GM23338 (cell line): ENCODE measurements at regions not wholly inside any gene's neighbourhood (a gene's known extent, or its start where the extent isn't known, plus 50 kb on each side); places are given as distances from the start of the nearest gene placed in this dataset.

Source experiments
- ATAC-seq: fragments of 200-7000 bp; cut with Tn5 transposase; 3 replicates; pipeline ENCODE4 v1.9.1; 2020
- DNase-seq: peaks from one replicate; pipeline ENCODE4 v3.0.0-alpha.2; 2015; ENCODE audit warnings: low spot score
- H2AFZ ChIP-seq: fragments of 200-600 bp; sonication (generic); 2 replicates; pipeline ENCODE4 v1.8.0; 2016; ENCODE audit warnings: antibody characterized with exemption, mild to moderate bottlenecking, moderate library complexity
- H3F3A ChIP-seq: fragments of 200-600 bp; sonication (generic); replicated peaks from 2 replicates; pipeline ENCODE4 v1.8.0; 2017; ENCODE audit warnings: antibody characterized with exemption, mixed run types, low read depth
- H3K27ac ChIP-seq: fragments of 200-600 bp; sonication (generic); 2 replicates; pipeline ENCODE4 v1.6.1; 2016; ENCODE audit warnings: low read depth
- H3K27me3 ChIP-seq: fragments of 200-600 bp; sonication (generic); 2 replicates; pipeline ENCODE4 v1.8.0; 2016; ENCODE audit warnings: mild to moderate bottlenecking, mixed run types, moderate library complexity; ENCODE audit not compliant: insufficient read depth
- H3K36me3 ChIP-seq: fragments of 200-600 bp; sonication (generic); 2 replicates; pipeline ENCODE4 v1.8.0; 2016; ENCODE audit warnings: mild to moderate bottlenecking; ENCODE audit not compliant: insufficient read depth
- H3K4me1 ChIP-seq: fragments of 200-600 bp; sonication (generic); 2 replicates; pipeline ENCODE4 v1.8.0; 2016; ENCODE audit warnings: mild to moderate bottlenecking, moderate library complexity; ENCODE audit not compliant: insufficient read depth
- H3K4me2 ChIP-seq: fragments of 200-600 bp; sonication (generic); 2 replicates; pipeline ENCODE4 v1.7.1; 2017; ENCODE audit warnings: mixed run types
- H3K4me3 ChIP-seq: fragments of 200-600 bp; sonication (generic); 2 replicates; pipeline ENCODE4 v1.6.1; 2016; ENCODE audit warnings: mixed run types
- H3K79me2 ChIP-seq: fragments of 200-600 bp; sonication (generic); replicated peaks from 2 replicates; pipeline ENCODE4 v1.8.0; 2017; ENCODE audit warnings: mild to moderate bottlenecking; ENCODE audit not compliant: insufficient read depth
- H3K9me2 ChIP-seq: fragments of 200-600 bp; sonication (generic); 2 replicates; pipeline ENCODE4 v1.8.0; 2017; ENCODE audit not compliant: insufficient read depth
- H4K20me1 ChIP-seq: fragments of 200-600 bp; sonication (generic); replicated peaks from 2 replicates; pipeline ENCODE4 v1.8.0; 2017; ENCODE audit warnings: mild to moderate bottlenecking; ENCODE audit not compliant: insufficient read depth
- H3K27ac Mint-ChIP-seq: 2 replicates; pipeline ENCODE4 v1.8.0; 2020; ENCODE audit warnings: inconsistent platforms, mild to moderate bottlenecking, moderate library complexity, mixed read lengths
- H3K27me3 Mint-ChIP-seq: 3 replicates; pipeline ENCODE4 v1.8.0; 2022; ENCODE audit warnings: low read depth, mild to moderate bottlenecking, moderate library complexity, mixed read lengths, inconsistent platforms; ENCODE audit not compliant: insufficient read depth, poor library complexity
- H3K36me3 Mint-ChIP-seq: 3 replicates; pipeline ENCODE4 v1.8.0; 2021; ENCODE audit warnings: low read depth, mild to moderate bottlenecking, inconsistent platforms, moderate library complexity, mixed read lengths
- H3K4me1 Mint-ChIP-seq: 3 replicates; pipeline ENCODE4 v1.8.0; 2020; ENCODE audit warnings: mild to moderate bottlenecking, inconsistent platforms, mixed read lengths
- H3K4me3 Mint-ChIP-seq: 3 replicates; pipeline ENCODE4 v1.8.0; 2021; ENCODE audit warnings: moderate library complexity, mild to moderate bottlenecking, inconsistent platforms, mixed read lengths
- H3K9me3 Mint-ChIP-seq: 3 replicates; pipeline ENCODE4 v1.8.0; 2020; ENCODE audit warnings: moderate library complexity, mild to moderate bottlenecking, inconsistent platforms, mixed read lengths
- EZH2phosphoT487 ChIP-seq: fragments of 200-600 bp; sonication (generic); IDR thresholded peaks from one replicate; pipeline ENCODE4 v1.8.1; 2018; ENCODE audit warnings: antibody characterized with exemption; ENCODE audit not compliant: unreplicated experiment
- JUNB ChIP-seq: IDR thresholded peaks from one replicate; pipeline ENCODE4 v1.6.1; 2016; ENCODE audit warnings: antibody characterized with exemption; ENCODE audit not compliant: unreplicated experiment
- NANOG ChIP-seq: IDR thresholded peaks from 2 replicates; pipeline ENCODE4 v1.6.1; 2016; ENCODE audit warnings: antibody characterized with exemption, borderline replicate concordance
- POLR2AphosphoS5 ChIP-seq: IDR thresholded peaks from 2 replicates; pipeline ENCODE4 v1.6.1; 2016; ENCODE audit warnings: antibody characterized with exemption, low read depth
- ZNF114 ChIP-seq: fragments of 250-450 bp; sonication (Bioruptor Pico); IDR thresholded peaks from 2 replicates; pipeline ENCODE4 v1.5.0; 2020; ENCODE audit warnings: mild to moderate bottlenecking, moderate library complexity
- TF ChIP-seq, protein P1 (sequence below), 2 experiments: fragments of 200-600 bp in 1 of 2; sonication (generic) in 1 of 2; conservative IDR thresholded peaks; 2 replicates each; pipeline versions ENCODE4 v1.5.1 to v1.6.1; 2016 to 2017; ENCODE audit warnings: antibody characterized with exemption in 2 of 2, low read depth in 2 of 2, mild to moderate bottlenecking in 2 of 2, moderate library complexity in 1 of 2
- TF ChIP-seq, protein P2 (sequence below): IDR thresholded peaks from one replicate; pipeline ENCODE4 v1.6.1; 2018; ENCODE audit warnings: antibody characterized with exemption; ENCODE audit not compliant: unreplicated experiment
- TF ChIP-seq, protein P3 (sequence below): IDR thresholded peaks from 2 replicates; pipeline ENCODE4 v1.6.1; 2016; ENCODE audit warnings: antibody characterized with exemption
- TF ChIP-seq, protein P4 (sequence below): fragments of 250-450 bp; sonication (Bioruptor Pico); IDR thresholded peaks from 2 replicates; pipeline ENCODE4 v1.5.0; 2020; ENCODE audit warnings: mild to moderate bottlenecking, moderate library complexity

DNA sequence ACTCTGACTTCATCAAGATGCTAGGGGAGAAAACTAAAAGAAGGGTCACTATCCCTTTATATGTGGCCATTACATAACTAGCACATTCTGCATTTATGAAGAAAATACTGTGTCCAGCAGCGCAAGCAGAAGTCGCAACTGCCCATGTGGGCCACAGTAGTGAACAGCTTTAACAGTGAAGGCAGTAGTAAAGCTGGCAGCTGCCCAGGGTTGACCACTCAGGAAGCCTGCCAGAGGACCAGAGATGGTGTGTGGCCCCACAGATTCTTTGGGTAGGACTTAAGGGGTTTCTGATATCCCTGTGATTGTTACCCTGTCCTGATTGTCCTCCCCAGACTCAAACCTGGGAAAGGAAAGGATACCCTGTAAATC, 88.3 kb upstream of the NT5E start (continued):
- TF ChIP-seq, protein P1, sequence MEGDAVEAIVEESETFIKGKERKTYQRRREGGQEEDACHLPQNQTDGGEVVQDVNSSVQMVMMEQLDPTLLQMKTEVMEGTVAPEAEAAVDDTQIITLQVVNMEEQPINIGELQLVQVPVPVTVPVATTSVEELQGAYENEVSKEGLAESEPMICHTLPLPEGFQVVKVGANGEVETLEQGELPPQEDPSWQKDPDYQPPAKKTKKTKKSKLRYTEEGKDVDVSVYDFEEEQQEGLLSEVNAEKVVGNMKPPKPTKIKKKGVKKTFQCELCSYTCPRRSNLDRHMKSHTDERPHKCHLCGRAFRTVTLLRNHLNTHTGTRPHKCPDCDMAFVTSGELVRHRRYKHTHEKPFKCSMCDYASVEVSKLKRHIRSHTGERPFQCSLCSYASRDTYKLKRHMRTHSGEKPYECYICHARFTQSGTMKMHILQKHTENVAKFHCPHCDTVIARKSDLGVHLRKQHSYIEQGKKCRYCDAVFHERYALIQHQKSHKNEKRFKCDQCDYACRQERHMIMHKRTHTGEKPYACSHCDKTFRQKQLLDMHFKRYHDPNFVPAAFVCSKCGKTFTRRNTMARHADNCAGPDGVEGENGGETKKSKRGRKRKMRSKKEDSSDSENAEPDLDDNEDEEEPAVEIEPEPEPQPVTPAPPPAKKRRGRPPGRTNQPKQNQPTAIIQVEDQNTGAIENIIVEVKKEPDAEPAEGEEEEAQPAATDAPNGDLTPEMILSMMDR (conservative IDR thresholded peaks at IDR 0.05; ENCODE audit: low read depth in 2 of 2): no peak
- TF ChIP-seq NANOG (no peak), JUNB (no peak), EZH2phosphoT487 (no peak), POLR2AphosphoS5 (no peak), ZNF114 (CRISPR knock-in tag) (no peak)
- TF ChIP-seq, protein P2, sequence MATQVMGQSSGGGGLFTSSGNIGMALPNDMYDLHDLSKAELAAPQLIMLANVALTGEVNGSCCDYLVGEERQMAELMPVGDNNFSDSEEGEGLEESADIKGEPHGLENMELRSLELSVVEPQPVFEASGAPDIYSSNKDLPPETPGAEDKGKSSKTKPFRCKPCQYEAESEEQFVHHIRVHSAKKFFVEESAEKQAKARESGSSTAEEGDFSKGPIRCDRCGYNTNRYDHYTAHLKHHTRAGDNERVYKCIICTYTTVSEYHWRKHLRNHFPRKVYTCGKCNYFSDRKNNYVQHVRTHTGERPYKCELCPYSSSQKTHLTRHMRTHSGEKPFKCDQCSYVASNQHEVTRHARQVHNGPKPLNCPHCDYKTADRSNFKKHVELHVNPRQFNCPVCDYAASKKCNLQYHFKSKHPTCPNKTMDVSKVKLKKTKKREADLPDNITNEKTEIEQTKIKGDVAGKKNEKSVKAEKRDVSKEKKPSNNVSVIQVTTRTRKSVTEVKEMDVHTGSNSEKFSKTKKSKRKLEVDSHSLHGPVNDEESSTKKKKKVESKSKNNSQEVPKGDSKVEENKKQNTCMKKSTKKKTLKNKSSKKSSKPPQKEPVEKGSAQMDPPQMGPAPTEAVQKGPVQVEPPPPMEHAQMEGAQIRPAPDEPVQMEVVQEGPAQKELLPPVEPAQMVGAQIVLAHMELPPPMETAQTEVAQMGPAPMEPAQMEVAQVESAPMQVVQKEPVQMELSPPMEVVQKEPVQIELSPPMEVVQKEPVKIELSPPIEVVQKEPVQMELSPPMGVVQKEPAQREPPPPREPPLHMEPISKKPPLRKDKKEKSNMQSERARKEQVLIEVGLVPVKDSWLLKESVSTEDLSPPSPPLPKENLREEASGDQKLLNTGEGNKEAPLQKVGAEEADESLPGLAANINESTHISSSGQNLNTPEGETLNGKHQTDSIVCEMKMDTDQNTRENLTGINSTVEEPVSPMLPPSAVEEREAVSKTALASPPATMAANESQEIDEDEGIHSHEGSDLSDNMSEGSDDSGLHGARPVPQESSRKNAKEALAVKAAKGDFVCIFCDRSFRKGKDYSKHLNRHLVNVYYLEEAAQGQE: no peak

DNA sequence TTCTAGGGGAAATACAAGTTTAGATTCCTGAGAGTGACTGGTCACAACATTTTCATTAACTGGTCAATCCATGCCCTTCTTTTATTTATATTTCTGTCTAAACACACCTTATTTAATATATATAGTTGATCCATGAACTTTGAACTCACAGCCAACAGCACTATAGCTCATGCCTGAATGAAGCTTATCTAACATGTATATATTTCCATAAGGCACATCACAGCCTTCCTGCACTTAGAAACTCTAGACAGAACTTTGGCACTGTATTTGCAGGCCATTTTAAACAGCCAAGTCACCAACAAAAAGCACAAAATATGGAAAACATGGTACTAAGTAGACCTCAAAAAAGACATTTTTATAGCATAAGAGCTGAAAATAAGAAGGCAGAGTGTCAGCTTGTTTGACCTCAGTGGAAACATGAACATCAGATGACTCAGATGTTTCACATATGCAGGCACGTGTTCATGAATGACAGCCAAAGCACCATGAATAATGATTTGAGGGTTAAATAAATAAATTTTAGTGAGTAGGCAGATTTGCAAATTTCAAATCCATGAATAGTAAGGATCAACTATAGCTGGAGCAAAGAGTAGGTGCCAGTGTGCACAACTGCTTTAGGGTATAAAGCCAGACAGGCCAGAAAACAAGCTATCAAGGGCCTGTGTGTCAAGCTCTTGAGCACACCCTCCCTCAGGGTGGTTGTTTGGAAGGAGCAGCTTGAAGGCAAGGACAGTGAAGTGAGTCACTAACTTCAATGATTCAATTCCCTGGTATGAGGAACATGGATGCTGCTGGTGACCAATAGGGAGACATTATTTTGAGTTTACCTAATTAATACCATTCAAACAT, 88.9 kb upstream of the NT5E start:
- Mint-ChIP-seq H3K27me3 (peaks cover 3% of the 10 kb centered on the region), H3K36me3 (no peaks in the 10 kb centered on the region), H3K27ac (no peak overlapping the region), H3K4me3 (no peak overlapping the region), H3K4me1 (no peaks in the 10 kb centered on the region), H3K9me3 (no peaks in the 10 kb centered on the region)
- H3K4me3 ChIP-seq: no peak overlapping the region
- H3K9me2 ChIP-seq: no peaks in the 10 kb centered on the region
- ATAC-seq (no peak), DNase-seq (no peak)
- H2AFZ ChIP-seq: no peak overlapping the region
- H3K4me2 ChIP-seq: no peak overlapping the region
- no peaks in the 10 kb centered on the region for H3K79me2 ChIP-seq
- H3K27ac ChIP-seq: no peak overlapping the region
- H3K27me3 ChIP-seq: no peaks in the 10 kb centered on the region
- no peaks in the 10 kb centered on the region for H3K4me1 ChIP-seq
- H3K36me3 ChIP-seq: no peaks in the 10 kb centered on the region
- no peaks in the 10 kb centered on the region for H3F3A ChIP-seq
- no peaks in the 10 kb centered on the region for H4K20me1 ChIP-seq
- TF ChIP-seq, protein P1 (conservative IDR thresholded peaks at IDR 0.05; ENCODE audit: low read depth in 2 of 2): no peak
- TF ChIP-seq, protein P3, sequence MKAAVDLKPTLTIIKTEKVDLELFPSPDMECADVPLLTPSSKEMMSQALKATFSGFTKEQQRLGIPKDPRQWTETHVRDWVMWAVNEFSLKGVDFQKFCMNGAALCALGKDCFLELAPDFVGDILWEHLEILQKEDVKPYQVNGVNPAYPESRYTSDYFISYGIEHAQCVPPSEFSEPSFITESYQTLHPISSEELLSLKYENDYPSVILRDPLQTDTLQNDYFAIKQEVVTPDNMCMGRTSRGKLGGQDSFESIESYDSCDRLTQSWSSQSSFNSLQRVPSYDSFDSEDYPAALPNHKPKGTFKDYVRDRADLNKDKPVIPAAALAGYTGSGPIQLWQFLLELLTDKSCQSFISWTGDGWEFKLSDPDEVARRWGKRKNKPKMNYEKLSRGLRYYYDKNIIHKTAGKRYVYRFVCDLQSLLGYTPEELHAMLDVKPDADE: no peak
- TF ChIP-seq JUNB (no peak), POLR2AphosphoS5 (no peak)
- TF ChIP-seq, protein P4, sequence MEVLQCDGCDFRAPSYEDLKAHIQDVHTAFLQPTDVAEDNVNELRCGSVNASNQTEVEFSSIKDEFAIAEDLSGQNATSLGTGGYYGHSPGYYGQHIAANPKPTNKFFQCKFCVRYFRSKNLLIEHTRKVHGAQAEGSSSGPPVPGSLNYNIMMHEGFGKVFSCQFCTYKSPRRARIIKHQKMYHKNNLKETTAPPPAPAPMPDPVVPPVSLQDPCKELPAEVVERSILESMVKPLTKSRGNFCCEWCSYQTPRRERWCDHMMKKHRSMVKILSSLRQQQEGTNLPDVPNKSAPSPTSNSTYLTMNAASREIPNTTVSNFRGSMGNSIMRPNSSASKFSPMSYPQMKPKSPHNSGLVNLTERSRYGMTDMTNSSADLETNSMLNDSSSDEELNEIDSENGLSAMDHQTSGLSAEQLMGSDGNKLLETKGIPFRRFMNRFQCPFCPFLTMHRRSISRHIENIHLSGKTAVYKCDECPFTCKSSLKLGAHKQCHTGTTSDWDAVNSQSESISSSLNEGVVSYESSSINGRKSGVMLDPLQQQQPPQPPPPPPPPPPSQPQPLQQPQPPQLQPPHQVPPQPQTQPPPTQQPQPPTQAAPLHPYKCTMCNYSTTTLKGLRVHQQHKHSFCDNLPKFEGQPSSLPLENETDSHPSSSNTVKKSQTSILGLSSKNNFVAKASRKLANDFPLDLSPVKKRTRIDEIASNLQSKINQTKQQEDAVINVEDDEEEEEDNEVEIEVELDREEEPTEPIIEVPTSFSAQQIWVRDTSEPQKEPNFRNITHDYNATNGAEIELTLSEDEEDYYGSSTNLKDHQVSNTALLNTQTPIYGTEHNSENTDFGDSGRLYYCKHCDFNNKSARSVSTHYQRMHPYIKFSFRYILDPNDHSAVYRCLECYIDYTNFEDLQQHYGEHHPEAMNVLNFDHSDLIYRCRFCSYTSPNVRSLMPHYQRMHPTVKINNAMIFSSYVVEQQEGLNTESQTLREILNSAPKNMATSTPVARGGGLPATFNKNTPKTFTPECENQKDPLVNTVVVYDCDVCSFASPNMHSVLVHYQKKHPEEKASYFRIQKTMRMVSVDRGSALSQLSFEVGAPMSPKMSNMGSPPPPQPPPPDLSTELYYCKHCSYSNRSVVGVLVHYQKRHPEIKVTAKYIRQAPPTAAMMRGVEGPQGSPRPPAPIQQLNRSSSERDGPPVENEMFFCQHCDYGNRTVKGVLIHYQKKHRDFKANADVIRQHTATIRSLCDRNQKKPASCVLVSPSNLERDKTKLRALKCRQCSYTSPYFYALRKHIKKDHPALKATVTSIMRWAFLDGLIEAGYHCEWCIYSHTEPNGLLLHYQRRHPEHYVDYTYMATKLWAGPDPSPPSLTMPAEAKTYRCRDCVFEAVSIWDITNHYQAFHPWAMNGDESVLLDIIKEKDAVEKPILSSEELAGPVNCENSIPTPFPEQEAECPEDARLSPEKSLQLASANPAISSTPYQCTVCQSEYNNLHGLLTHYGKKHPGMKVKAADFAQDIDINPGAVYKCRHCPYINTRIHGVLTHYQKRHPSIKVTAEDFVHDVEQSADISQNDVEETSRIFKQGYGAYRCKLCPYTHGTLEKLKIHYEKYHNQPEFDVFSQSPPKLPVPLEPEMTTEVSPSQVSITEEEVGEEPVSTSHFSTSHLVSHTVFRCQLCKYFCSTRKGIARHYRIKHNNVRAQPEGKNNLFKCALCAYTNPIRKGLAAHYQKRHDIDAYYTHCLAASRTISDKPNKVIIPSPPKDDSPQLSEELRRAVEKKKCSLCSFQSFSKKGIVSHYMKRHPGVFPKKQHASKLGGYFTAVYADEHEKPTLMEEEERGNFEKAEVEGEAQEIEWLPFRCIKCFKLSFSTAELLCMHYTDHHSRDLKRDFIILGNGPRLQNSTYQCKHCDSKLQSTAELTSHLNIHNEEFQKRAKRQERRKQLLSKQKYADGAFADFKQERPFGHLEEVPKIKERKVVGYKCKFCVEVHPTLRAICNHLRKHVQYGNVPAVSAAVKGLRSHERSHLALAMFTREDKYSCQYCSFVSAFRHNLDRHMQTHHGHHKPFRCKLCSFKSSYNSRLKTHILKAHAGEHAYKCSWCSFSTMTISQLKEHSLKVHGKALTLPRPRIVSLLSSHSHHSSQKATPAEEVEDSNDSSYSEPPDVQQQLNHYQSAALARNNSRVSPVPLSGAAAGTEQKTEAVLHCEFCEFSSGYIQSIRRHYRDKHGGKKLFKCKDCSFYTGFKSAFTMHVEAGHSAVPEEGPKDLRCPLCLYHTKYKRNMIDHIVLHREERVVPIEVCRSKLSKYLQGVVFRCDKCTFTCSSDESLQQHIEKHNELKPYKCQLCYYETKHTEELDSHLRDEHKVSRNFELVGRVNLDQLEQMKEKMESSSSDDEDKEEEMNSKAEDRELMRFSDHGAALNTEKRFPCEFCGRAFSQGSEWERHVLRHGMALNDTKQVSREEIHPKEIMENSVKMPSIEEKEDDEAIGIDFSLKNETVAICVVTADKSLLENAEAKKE (CRISPR knock-in tag): no peak
